ENCODE measurements at regions not wholly inside any gene's neighbourhood (a gene's known extent, or its start where the extent isn't known, plus 50 kb on each side); places are given as distances from the start of the nearest gene placed in this dataset.
"Not testable (repeated sequence)": the region's sequence is repeated elsewhere in the genome, so short reads cannot be mapped to it uniquely, and the experiment has no call there.

DNA sequence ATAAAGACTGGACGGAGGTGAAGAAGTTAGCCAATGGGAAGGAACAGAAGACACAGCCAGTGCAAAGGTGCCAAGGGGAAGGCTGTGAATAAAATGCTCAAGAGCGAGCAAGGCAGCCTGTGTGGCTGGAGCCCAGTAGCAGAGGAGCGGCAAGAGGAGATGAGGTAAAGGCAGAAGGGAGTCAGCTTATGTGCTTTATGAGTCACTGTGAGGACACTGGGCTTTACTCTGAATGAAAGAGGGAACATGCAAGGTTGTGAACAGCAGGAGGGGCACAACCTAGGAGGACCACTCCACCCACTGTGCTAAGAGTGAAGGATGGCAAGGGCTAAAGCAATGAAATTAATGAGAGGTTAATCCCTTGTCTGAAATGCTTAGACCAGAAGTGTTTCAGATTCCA is 129.0 kb upstream of the ODAD2 start:
- no peak for DNase-seq

DNA sequence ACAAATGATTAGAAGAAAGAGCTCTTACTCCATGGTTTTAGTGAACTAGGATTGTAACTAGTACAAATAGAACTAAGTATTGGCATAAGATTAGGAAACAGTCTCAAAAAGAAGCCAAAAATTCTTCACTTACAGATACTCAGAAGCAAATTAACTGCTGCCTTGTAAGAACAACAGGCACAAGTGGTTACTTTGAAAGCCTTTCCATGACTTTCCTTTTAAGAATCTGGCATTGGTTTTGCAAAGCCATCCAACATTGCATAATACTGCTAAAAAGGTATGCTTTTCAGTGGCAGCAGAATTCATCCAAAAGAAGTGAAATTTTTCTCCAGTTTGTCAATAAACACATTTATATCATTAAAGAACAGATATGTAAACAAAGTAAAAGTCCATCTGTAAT is 126.8 kb upstream of the ODAD2 start:
- no peak for DNase-seq

DNA sequence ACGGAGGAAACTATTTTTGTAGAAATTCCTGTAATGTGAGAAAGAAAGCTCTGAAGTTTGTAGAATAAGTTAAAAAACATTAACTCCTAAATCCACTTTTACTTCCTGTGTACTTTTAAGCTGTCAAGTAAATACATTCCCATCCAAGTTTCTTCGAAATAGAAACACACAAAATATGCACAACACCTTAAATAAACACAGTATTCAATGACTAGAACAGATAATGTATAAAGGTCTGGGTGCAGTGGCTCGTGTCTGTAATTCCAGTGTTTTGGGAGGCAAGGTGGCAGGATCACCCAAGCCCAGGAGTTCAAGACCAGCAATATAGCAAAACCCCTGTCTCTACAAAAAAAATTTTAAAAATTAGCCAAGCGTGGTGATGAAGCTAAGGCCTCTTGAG is 121.9 kb upstream of the ODAD2 start:
- no peak for DNase-seq

DNA sequence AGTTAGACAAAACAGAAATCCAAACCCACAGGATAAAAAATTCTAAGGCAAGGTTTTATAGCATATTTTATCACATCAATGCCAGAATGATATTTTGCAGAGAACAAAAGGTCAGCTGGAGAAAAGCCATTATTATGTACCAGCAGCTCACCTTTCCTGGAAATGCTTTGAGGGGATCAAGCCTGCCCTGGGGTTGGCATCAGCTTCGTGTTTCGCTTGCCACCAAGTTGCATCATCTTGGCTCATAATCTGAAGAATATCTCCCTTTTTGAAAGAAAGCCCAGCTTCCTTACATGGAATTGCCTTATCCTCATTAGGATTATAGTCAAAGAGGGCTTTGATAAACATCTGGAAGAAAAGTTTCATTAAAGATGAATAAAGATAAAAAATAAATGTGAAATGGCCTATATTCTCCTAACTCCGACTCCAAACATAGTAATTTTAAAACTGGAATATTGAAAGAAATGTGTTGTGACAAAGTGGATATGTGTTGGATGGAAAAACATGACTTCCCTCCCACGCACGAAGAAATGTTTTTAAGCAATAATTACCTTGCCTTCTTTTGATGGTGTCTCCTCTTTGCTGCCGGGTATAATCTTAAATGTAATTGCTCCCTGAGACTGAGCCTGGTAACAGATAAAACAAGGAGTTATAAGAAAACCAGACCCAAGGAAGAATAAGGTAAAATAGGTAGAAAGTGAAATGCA is 121.3 kb upstream of the ODAD2 start:
- DNase-seq, result no peak

DNA sequence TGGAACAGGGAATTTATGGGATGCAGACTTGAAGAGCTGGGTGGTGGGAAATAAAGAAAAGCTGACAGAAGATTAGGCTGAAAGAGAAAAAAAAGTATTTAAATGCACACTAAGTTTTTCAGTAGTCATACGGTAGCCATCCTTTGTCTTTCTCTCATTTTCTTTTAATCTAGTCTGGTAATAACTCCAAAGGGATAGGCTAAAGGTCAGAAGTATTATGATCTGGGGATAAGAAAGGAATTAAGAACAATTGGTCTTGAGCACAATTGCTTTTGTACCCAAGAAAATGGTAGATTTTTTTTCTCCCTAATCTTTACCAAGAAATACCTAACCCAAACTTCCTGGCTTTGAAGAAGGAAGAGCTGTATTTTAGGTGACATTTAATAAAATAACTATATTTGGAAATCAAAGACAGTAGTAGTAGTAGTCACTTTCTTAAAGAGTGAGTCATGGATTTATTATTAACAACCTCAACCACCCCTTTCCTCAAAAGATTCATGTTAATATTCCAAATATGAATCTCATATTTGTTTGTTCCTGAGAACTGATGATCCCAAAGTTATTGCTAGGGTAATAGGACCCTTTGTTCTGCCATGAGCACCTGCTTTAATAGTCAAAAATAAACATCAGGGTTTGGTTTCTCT is 120.2 kb upstream of the ODAD2 start:
- no peak for DNase-seq

DNA sequence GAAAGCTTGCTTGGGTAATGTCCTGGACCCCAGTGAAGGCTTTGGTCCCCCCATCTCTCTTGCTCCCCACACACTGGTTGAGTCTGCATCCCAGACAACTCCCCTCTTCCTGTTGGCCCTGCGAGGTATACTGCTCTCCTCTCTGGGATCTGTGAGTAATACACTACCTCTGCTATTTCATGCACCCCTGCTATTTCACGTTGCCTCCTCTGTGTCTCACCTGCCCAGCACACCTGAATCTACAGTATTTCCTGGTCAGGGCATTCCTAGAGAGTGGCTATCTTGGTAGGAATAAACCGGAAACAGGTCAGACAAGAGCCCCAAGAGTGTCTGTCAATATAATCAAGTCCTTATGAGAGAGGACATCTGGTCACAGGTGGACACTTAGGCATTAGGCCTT is 114.3 kb upstream of the ODAD2 start:
- DNase-seq, result no peak

DNA sequence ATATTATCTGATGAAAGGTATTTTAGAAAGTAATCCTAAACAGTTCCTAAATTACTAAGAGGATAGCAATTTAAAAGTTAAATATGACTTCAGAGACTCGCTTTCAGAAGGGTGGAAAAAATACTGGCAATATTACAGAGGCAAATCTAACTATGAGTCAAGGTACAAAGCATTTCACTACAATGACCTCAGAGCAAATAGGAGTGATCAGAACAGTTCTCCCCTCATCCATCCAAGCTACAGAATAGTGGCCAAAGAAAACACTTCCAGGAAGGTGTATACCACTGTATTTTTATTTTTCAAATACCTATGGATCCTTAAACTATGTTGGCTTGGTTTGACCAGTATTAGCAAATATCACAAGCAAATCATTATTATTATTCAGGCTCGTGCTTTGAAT is 112.8 kb upstream of the ODAD2 start:
- no peak for DNase-seq

DNA sequence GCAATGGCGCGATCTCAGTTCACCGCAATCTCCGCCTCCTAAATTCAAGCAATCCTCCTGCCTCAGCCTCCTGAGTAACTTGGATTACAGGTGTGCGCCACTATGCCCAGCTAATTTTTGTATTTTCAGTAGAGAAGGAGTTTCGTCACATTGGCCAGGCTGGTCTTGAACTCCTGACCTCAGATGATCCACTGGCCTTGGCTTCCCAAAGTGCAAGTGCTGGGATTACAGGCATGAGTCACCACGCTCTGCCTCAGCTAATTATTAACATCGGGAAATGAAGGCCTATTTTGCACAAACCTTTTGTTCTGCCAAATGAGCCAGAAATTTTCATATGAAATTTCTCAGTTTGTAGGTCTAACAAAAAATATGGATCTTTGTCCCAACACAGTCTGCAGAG is 106.7 kb upstream of the ODAD2 start:
- no peak for DNase-seq

DNA sequence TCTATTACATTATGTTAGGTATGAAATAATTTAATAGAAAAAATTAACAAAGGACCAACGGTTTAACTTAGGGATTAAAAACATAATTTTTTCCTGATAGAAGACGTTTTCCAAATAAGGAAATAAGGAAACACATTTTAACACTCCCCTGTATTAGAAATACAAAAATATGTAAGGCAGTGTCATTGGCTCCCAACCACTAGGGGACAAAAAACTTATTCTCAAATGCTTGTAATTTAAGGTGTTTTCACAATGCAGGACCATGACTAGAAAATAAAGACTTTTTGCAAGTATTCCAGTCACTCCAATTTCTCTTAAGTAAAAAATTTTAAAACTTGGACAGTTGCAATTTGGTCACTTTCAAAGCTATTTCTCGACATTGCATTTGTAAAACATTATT is 98.8 kb upstream of the ODAD2 start:
- no peak for DNase-seq

DNA sequence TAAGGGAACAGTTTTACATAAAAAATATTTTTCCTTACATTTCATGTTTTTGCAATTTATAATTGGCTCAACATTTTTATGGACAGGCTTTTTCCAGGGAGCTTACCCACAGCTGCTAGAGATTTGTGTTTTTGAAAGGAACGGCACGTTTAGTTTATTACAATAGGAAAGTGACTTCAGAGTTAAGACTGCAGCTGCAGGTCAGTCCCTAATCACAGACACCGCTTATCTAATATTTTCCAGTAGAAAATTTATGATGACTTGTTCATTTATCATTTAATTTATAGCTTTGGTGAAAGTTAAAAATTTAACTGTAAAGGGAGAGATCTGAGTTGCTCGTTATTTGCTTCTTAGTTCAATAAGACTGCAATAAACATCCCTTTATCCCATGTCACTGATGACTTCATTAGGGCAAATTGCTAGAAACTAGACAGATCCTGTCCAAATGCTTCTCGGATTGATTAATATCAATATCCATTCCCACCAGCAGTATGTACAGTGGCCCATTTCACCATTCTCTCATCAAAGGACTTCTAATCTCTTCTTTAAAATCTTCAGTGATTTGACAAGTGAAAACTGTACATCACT is 97.0 kb upstream of the ODAD2 start:
- no peak for DNase-seq

DNA sequence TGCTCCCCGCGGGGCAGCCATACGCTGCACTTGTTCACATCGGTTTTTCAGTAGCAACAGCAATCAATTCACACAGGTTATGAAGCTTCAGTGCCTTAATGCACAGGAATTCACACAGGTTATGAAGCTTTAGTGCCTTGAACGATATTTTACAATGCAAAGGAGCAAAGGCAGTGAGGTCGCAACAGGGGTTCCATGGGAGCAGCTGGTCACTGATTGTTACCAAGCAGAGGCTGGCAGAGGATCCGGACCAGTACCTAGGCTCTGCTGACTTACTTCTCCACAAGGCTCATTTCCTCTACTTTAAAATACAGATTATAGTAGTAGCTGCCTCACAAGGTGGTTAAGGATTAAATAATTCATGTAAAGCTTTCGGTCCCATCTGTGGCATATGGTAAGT is 95.2 kb upstream of the ODAD2 start:
- no peak for DNase-seq

DNA sequence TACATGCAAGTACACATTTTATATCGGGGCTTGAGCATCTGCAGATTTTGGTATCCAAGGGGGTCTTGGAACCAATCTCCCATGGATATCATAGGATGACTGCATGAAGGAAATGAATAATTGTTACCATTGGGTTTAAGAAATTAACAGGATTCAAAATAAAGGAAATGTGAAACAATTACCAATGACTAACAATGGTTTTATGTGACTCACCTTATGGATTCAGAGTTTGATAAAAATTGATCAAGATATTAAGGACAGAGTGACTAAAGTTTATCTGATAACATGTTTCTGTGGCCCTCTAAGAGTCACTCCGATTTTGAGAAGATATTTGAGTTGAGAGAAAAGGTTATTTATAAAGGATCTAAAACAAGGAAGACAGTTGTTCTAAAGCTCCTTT is 93.0 kb upstream of the ODAD2 start:
- no peak for DNase-seq

DNA sequence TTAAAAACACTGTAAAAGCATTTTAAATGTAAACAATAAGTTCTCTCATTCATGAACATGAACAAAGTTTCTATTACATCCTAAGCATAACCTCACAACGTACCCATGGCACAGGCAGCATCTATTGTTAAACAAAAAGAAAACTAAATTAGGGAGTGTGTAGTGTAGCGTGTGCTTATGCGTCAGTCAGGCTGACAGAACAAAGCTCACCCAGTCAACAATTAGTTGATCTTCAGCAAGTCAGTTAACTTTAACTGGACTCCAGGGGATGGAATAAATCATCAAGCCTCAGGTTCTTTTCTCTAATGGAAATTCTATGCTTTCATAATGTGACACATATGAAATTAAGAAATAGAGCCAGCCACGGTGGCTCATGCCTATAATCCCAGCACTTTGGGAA is 91.6 kb upstream of the ODAD2 start:
- DNase-seq, result no peak

DNA sequence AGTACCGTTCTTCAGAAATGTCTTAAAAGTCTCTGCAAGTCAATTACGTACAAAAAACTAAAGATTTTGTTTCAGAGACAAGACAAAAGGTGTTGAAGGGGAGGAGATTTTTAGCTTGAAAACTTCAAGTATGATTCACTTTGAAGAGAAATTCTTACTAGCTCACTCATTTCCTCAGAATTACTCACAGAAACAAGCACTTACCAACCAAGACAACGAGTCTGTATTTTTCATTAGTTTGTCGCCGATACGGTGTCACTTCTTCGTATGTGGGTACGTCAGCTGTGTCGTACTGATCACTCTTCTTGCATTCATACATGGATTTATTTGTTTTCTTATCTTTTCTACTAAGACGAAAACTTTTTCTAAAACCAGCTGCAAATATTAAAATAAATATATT is 90.6 kb upstream of the ODAD2 start:
- no peak for DNase-seq

DNA sequence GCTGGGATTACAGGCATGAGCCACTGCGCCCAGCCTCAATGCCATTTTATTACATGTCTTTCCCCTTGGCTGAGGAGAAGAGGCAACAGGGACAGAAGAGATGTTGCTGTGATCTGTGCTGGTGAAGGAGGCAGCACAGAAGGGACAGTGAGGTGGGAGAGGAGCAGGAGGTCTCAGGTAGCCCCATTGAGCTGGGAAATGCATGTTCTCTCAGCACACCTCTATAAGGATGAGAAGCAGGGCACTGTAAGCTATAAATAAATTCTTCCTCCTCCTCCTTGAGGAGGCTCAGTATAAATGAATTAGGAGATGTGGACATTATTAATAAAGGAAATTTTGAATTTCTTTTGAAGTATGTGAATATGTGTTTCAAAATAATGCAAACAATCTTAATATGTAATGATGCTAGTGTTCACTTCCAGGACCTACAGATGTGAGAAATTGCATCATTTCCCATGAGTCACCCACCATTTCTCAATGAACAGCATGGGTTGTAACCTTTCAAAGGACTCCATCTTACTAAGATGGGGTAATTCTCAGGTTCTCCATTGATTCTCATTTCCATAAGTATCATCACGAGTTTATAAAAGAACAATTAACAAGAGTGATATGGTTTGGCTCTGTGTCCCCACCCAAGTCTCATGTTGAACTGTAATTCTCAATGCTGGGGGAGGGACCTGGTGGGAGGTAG is 88.9 kb upstream of the ODAD2 start:
- DNase-seq, result no peak

DNA sequence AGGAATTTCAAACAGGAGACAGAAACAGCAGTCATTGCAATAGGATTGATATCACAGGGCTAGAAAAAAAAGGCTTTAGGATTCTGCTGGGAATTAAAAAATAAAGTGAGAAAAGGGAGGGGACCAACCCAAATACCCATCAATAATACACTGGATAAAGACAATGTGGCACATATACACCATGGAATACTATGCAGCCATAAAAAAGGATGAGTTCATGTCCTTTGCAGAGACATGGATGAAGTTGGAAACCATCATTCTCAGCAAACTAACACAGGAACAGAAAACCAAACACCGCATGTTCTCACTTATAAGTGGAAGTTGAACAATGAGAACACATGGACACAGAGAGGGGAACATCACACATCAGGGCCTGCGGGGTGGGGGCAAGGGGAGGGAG is 86.9 kb upstream of the ODAD2 start:
- not testable (repeated sequence) for DNase-seq

DNA sequence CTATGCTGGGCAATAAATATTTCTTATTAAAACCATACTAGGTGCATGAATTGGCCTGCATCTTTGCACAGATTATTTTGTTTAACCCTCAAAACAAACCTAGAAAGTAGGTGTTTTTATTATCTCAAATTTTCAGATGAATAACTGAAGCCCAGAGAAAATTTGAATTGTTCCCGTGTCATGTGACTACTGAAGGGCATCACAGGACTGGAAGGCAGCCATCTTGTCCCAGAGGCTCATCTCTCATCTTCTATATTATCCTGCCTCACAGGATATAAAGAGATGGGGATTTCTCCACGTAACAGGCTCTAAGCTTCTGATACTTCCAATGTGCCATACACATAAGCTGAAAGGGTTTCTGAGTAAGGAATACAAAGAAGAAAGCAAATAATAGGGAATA is 84.0 kb upstream of the ODAD2 start:
- no peak for DNase-seq

DNA sequence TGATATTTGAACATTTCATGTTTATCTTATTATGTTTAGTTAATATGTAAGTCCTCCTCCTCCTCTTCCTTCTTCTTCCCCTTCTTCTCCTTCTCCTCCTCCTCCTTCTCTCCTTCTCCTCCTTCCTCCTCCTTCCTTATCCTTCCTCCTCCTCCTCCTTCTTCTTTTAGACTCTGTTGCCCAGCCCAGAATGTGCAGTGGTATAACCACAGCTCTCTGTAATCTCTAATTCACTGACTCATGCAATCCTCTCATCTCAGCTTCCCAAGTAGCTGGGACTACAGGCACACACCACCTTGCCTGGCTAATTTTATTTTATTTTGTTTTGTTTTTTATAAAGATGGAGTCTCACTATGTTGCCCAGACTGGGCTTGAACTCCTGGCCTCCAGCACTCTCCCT is 83.4 kb upstream of the ODAD2 start:
- no peak for DNase-seq

DNA sequence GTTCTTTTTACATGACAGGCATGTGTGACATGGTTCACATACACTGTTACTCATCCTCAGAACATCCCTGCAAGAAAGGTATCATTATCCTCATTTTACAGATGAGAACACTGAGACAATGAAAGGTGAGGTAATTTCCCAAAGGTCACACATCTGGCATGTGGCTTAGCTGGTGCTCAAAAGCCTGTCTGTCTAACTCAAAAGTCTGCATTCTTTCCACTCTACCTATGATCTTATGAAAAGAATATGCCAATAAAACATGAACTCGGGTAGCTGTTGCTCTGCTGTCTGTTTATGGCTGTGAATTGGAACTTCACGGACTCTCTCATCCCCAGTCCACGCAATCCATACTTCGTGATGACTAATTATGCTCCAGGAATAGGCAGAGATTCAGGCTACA is 79.0 kb upstream of the ODAD2 start:
- DNase-seq, result no peak

DNA sequence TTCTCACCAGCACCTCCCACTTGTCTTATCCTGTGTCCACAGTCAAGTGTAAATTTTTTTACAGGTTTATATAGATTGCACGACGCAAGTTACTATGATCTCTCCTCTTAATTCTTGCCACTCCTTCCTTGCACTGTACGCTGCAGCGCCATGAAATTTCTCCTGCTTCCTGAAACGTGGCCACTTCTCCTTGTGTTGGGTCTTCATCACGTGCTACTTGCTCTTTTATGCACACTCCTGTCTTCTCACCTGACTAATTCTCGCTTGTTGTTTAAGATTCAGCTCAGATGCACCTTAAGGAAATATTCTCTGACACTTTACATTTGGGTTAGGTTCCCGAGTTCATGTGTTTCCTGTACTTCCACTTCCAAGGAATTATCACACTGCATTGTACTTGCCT is 76.5 kb upstream of the ODAD2 start:
- DNase-seq, result no peak

DNA sequence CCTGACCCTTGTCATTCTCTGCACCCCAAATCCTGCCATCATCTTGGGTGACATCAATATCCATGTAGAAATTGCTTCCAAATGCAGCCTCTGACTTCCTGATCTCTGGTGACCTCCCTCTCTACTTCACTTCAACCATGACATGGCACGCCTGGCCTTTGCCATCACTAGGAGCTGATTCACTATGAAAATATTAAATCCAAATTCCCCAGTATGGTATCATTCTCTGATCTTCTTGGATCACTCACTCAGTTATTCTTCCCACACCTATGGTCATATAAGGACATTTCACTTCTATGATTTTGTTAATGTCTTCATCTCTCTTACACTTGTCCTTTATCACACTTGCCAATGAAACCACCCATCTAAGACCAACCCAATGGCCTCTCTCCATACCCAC is 73.7 kb upstream of the ODAD2 start:
- DNase-seq, result no peak

DNA sequence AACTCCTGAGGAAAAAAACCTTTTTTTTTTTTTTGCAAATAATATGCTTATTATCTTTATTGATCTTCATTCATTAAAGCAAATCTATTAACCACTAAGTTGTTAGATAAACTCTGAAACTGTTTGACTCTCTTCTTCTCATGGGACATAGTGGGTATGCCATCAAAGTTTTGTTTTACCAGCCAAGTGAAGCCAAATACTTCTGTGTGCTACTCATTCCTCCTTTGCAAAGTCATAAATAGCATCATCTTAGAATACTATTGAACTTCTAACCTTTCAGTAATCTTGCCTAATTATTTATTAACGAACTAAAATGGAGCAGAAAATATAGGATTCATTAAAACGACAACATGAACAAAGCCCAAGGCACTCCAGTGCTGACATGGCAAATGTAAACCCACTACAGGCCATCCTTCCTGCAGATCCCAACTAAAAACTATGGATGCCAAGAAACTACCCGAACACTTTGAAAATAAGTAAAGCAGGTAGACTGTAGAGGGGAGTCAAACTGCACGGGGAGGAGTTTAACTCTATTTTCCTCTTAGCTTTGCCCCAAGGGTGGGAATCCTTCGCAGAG is 61.2 kb upstream of the ODAD2 start:
- no peak for DNase-seq

DNA sequence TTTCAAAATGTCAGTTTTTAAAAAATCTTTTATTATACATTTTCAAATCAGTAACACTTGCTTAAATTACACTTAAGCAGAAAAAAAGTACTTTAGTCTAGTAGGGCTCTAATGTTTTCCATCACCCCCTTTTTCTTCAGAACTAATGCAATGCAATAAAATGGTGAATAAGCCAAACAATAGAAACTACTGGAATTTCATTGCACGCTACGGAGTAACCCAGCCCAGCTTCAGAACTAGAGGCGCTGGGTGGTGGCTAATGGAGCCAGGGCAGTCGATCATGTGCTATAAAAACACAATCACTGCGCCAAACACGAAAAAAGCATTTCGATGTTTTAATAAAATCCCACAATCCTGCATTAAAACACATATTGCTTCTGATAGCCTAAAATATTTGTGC is 59.9 kb upstream of the ODAD2 start:
- no peak for DNase-seq
